SK-N-MC (cell line): ENCODE measurements at regions not wholly inside any gene's neighbourhood (a gene's known extent, or its start where the extent isn't known, plus 50 kb on each side); places are given as distances from the start of the nearest gene placed in this dataset.

ENCODE experiments used
- EZH2 ChIP-seq: fragments of 200-600 bp; sonication (generic); IDR thresholded peaks from one replicate; pipeline ENCODE4 v1.6.1; 2017; ENCODE audit warnings: antibody characterized with exemption
- POLR2AphosphoS5 ChIP-seq: IDR thresholded peaks from 2 replicates; pipeline ENCODE4 v1.6.1; 2012; ENCODE audit warnings: mild to moderate bottlenecking, low read depth, low read length, borderline replicate concordance

DNA sequence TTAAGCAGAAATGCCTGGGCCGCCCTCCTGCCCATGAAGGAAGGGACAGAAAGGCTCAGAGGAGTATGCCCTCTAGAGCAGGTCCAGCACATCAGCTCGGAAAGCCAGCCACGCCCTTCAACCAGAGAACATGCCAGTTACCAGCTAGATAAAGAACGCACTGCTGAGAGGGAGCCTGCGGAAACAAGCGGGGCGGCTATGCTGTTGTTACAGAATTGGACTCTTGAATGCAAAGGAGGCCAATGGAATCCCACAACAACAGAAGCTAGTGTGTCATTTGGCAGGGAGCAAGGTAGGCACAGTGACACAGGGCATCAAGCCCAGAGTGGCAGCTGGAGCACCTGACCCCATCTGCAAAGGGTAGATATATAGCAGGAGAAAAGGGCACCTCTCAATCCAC is 242.9 kb upstream of the ID2 start:
- TF ChIP-seq POLR2AphosphoS5 (no peak), EZH2 (no peak)
